ENCODE measurements at regions not wholly inside any gene's neighbourhood (a gene's known extent, or its start where the extent isn't known, plus 50 kb on each side); places are given as distances from the start of the nearest gene placed in this dataset.

DNA sequence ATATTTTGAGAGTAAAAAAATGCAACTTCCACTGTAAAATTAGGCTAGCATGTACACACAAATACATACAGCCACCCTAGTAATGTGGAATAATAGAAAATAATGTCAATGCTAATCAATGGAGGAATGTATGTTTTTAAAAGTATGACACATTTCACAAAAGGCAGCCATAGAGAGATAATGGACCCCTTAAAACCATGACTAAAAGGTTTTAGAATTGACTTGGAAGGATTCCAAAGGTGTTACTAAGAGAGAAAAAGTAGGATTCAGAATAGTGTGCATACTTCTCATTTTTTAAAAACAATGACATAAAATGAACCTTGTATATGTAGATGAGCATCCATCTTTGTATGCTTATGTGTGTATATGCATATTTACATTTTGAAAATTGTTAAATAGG, 597.9 kb upstream of the PCDH9 start:
- Histone ChIP-seq H3K27me3 (replicated peaks in 1 of 7) (no peaks in the 10 kb centered on the region), H3K4me1 (no peaks in the 10 kb centered on the region), H3K4me3 (no peak overlapping the region), H3K36me3 (no peaks in the 10 kb centered on the region), H3K27ac (no peak overlapping the region), H3K9me3 (peaks cover 0 to 31% (median 3%) of the 10 kb centered on the region in 8 donors)
- TF ChIP-seq POLR2A (IDR thresholded peaks at IDR 0.05) (no peak), POLR2AphosphoS5 (IDR thresholded peaks at IDR 0.05) (no peak), CTCF (IDR thresholded peaks at IDR 0.05 in 8 of 11, conservative IDR thresholded peaks at IDR 0.05 in 3 of 11) (no peak)
- no peak for DNase-seq
- intact Hi-C loops (cut with DNase I; ENCODE audit: low total_unique reads): no loop called here

GRCh38 chr13:67821606-67822005, 591.5 kb upstream of the PCDH9 start:
- Histone ChIP-seq H3K9me3 (peaks cover 0 to 16% (median 0%) of the 10 kb centered on the region in 8 donors), H3K36me3 (no peaks in the 10 kb centered on the region), H3K4me1 (no peaks in the 10 kb centered on the region), H3K4me3 (no peak overlapping the region), H3K27ac (no peak overlapping the region), H3K27me3 (replicated peaks in 1 of 7) (no peaks in the 10 kb centered on the region)
- TF ChIP-seq POLR2AphosphoS5 (IDR thresholded peaks at IDR 0.05) (no peak), CTCF (IDR thresholded peaks at IDR 0.05 in 8 of 11, conservative IDR thresholded peaks at IDR 0.05 in 3 of 11) (no peak), POLR2A (IDR thresholded peaks at IDR 0.05) (no peak)
- 43 to 50% (median 45%) methylated on average over 2 of the region's 2 CpGs for WGBS, 5 donors
- intact Hi-C loops (cut with DNase I; ENCODE audit: low total_unique reads): no loop called here
- DNase-seq: no peak

- Histone ChIP-seq H3K9me3 (peaks cover 0 to 23% (median 6%) of the 10 kb centered on the region in 8 donors), H3K4me1 (no peaks in the 10 kb centered on the region), H3K27ac (no peak overlapping the region), H3K4me3 (no peak overlapping the region), H3K27me3 (replicated peaks in 1 of 7) (no peaks in the 10 kb centered on the region), H3K36me3 (no peaks in the 10 kb centered on the region)
- DNase-seq: no peak
- TF ChIP-seq POLR2A (IDR thresholded peaks at IDR 0.05) (no peak), POLR2AphosphoS5 (IDR thresholded peaks at IDR 0.05) (no peak), CTCF (IDR thresholded peaks at IDR 0.05 in 8 of 11, conservative IDR thresholded peaks at IDR 0.05 in 3 of 11) (no peak)
- intact Hi-C loops (cut with DNase I; ENCODE audit: low total_unique reads): no loop called here
These were observed 576.7 kb upstream of the PCDH9 start for GRCh38 chr13:67806796-67807195.

- TF ChIP-seq POLR2A (IDR thresholded peaks at IDR 0.05): no peak
- no peak for TF ChIP-seq CTCF (IDR thresholded peaks at IDR 0.05 in 8 of 11, conservative IDR thresholded peaks at IDR 0.05 in 3 of 11)
- no peak for TF ChIP-seq POLR2AphosphoS5 (IDR thresholded peaks at IDR 0.05)
- Histone ChIP-seq H3K4me1 (no peaks in the 10 kb centered on the region), H3K27ac (no peak overlapping the region), H3K36me3 (no peaks in the 10 kb centered on the region), H3K4me3 (no peak overlapping the region), H3K27me3 (replicated peaks in 1 of 7) (no peaks in the 10 kb centered on the region), H3K9me3 (peaks cover 0 to 22% (median 0%) of the 10 kb centered on the region in 8 donors)
- no peak for DNase-seq
- intact Hi-C loops (cut with DNase I; ENCODE audit: low total_unique reads): no loop called here
- 72 to 87% (median 82%) methylated on average over 8 of the region's 8 CpGs for WGBS, 5 donors
These were observed 573.0 kb upstream of the PCDH9 start for GRCh38 chr13:67803118-67803517.

All from spleen (tissue), 11 donors.